ENCODE measurements at regions not wholly inside any gene's neighbourhood (a gene's known extent, or its start where the extent isn't known, plus 50 kb on each side); places are given as distances from the start of the nearest gene placed in this dataset.
"Not testable (repeated sequence)": the region's sequence is repeated elsewhere in the genome, so short reads cannot be mapped to it uniquely, and the experiment has no call there.

DNA sequence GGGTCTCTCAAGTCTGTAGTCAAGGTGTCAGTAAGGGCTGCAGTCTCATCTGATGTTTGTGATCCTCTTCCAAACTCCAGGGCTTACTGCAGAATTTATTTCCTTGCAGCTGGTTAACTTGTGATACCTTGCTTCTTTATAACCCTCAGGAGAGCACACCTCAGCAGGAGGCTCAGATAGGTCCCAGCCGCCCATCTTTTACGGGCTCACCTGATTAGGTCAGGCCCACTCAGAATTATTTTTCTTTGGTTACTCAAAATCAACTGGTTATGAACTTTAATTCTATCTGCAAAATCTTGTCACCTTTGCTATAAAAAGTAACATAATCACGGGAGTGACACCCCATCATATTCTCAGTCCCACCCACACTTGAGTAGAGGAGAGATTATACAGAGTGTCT lies 99.9 kb upstream of the BEND4 start:
- H3K4me3 ChIP-seq (ENCODE audit: low read length) = no peak overlapping the region
- H3K79me2 ChIP-seq (ENCODE audit: low read length) = no peaks in the 10 kb centered on the region
- H3K9ac ChIP-seq (ENCODE audit: low read length) = no peak overlapping the region
- DNase-seq = no peak
- H3K4me1 ChIP-seq (ENCODE audit: low read length) = no peaks in the 10 kb centered on the region
- no peak overlapping the region for H2AFZ ChIP-seq (ENCODE audit: low read length)
- no peaks in the 10 kb centered on the region for H3K9me2 ChIP-seq (replicated peaks; ENCODE audit: insufficient read depth, low read length)
- H4K20me1 ChIP-seq (ENCODE audit: insufficient read depth, low read depth, low read length) = no peaks in the 10 kb centered on the region
- H3K27me3 ChIP-seq (ENCODE audit: low read length) = no peaks in the 10 kb centered on the region
- no peak overlapping the region for H3K4me2 ChIP-seq (ENCODE audit: low read depth, low read length, poor library complexity, severe bottlenecking)
- no peak overlapping the region for H3K27ac ChIP-seq (ENCODE audit: low read length)
- no peaks in the 10 kb centered on the region for H3K9me3 ChIP-seq (ENCODE audit: low read length)
- no peaks in the 10 kb centered on the region for H3K36me3 ChIP-seq (ENCODE audit: insufficient read depth, low read length)

DNA sequence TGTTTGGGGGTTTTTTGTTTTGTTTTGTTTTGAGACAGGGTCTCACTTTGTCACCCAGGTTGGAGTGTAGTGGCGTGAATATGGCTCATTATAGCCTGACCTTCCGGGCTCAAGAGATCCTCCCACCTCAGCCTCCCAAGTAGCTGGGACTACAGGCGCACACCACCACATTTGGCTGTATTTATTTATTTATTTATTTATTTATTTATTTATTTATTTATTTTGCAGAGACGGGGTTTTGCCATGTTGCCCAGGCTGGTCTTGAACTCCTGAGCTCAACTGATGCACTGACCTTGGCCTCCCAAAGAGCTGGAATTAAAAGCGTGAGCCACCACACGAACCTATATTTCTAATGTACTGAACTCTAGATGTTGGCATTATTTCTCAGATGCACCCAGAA lies 105.2 kb upstream of the BEND4 start:
- not testable (repeated sequence) for H3K9me2 ChIP-seq (replicated peaks; ENCODE audit: insufficient read depth, low read length); H3K79me2 ChIP-seq (ENCODE audit: low read length); H3K4me3 ChIP-seq (ENCODE audit: low read length); H3K27ac ChIP-seq (ENCODE audit: low read length); H2AFZ ChIP-seq (ENCODE audit: low read length); H4K20me1 ChIP-seq (ENCODE audit: insufficient read depth, low read depth, low read length); H3K36me3 ChIP-seq (ENCODE audit: insufficient read depth, low read length); H3K4me1 ChIP-seq (ENCODE audit: low read length); DNase-seq; H3K9ac ChIP-seq (ENCODE audit: low read length); H3K27me3 ChIP-seq (ENCODE audit: low read length); H3K9me3 ChIP-seq (ENCODE audit: low read length); H3K4me2 ChIP-seq (ENCODE audit: low read depth, low read length, poor library complexity, severe bottlenecking)

DNA sequence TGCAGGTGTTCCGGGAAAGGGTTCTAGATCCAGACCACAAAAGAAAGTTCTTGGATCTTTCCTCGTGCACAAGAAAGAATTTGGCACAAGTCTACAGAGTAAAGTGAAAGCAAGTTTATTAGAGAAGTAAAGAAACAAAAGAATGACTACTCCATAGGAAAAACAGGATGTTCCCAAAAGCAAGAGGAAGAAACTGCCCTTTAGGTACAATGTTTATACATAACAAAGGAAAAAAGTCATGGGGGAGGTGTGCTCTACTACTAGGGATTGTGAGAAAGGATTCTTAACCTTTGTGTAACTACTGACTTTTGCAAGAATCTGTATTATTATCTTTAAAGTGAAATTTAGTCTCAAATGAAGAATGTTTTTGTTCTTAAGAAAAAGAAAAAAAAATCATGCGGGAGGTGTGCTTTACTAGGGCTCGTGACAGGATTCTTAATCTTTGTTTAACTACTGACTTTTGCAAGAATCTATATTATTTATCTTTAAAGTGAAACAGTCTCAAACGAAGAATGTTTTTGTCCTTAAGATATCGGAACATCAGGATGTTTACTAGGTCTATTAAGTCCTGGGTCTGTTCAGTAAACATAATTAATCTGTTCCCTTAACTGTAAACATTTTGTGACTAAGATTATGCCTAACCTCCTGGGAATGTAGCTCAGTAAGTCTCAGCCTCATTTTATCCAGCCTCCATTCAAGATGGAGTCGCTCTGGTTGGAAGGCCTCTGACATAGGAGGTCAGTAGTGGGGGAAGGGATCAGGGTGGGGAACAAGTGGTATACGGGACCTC lies 110.4 kb upstream of the BEND4 start:
- no peak overlapping the region for H3K4me3 ChIP-seq (ENCODE audit: low read length)
- H3K9me3 ChIP-seq (ENCODE audit: low read length) = no peaks in the 10 kb centered on the region
- no peaks in the 10 kb centered on the region for H3K4me1 ChIP-seq (ENCODE audit: low read length)
- H3K4me2 ChIP-seq (ENCODE audit: low read depth, low read length, poor library complexity, severe bottlenecking) = no peak overlapping the region
- no peaks in the 10 kb centered on the region for H3K9me2 ChIP-seq (replicated peaks; ENCODE audit: insufficient read depth, low read length)
- H4K20me1 ChIP-seq (ENCODE audit: insufficient read depth, low read depth, low read length) = no peaks in the 10 kb centered on the region
- H3K79me2 ChIP-seq (ENCODE audit: low read length) = no peaks in the 10 kb centered on the region
- no peak overlapping the region for H3K9ac ChIP-seq (ENCODE audit: low read length)
- no peak overlapping the region for H3K27ac ChIP-seq (ENCODE audit: low read length)
- DNase-seq = no peak
- H3K36me3 ChIP-seq (ENCODE audit: insufficient read depth, low read length) = no peaks in the 10 kb centered on the region
- H3K27me3 ChIP-seq (ENCODE audit: low read length) = no peaks in the 10 kb centered on the region
- H2AFZ ChIP-seq (ENCODE audit: low read length) = no peak overlapping the region

DNA sequence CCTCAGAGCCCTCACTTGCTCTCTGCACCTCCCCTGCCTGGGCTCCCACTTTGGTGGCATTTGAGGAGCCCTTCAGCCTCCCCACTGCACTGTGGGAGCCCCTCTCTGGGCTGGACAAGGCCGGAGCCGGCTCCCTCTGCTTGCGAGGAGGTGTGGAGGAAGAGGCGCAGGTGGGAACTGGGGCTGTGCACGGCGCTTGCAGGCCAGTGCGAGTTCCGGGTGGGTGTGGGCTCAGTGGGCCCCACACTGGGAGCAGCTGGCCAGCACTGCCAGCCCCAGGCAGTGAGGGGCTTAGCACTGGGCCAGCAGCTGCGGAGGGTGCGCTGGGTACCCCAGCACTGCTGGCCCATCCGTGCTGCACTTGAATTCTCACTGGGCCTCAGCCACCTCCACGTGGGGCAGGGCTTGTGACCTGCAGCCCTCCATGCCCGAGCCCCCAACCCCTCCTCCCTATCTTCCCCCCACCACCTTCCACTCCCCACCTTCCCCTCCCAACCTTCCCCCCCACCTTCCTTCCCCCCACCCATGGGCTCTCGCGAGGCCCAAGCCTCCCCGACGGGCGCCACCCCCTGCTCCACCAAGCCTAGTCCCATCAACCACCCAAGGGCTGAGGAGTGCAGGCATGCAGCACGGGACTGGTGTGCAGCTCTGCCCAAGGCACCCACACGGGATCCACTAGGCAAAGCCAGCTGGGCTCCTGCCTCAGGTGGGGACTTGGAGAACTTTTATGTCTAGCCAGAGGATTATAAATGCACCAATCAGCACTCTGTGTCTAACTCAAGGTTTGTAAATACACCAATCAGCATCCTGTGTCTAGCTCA lies 113.5 kb upstream of the BEND4 start:
- H2AFZ ChIP-seq (ENCODE audit: low read length) = no peak overlapping the region

DNA sequence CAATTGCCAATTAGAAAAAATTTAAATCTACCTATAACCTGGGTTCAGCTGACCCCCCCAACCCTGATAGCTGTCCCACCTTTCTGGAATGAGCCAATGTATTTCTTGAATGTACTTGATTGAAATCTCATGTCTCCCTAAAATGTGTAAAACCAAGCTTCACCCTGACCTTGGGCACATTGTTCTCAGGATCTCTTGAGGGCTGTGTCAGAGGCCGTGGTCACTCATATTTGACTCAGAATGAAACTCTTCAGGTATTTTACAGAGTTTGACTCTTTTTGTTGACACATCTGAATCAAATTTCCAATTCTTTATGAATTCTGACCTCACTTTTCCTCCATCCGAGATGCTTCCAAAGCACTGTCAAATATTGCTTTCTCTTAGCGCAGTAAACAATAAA lies 115.3 kb upstream of the BEND4 start:
- H3K27ac ChIP-seq (ENCODE audit: low read length) = no peak overlapping the region
- no peaks in the 10 kb centered on the region for H3K79me2 ChIP-seq (ENCODE audit: low read length)
- H3K9me3 ChIP-seq (ENCODE audit: low read length) = no peaks in the 10 kb centered on the region
- H3K4me3 ChIP-seq (ENCODE audit: low read length) = no peak overlapping the region
- no peaks in the 10 kb centered on the region for H3K36me3 ChIP-seq (ENCODE audit: insufficient read depth, low read length)
- H3K27me3 ChIP-seq (ENCODE audit: low read length) = no peaks in the 10 kb centered on the region
- H3K9me2 ChIP-seq (replicated peaks; ENCODE audit: insufficient read depth, low read length) = no peaks in the 10 kb centered on the region
- no peaks in the 10 kb centered on the region for H3K4me1 ChIP-seq (ENCODE audit: low read length)
- no peak overlapping the region for H3K4me2 ChIP-seq (ENCODE audit: low read depth, low read length, poor library complexity, severe bottlenecking)
- H3K9ac ChIP-seq (ENCODE audit: low read length) = no peak overlapping the region
- H4K20me1 ChIP-seq (ENCODE audit: insufficient read depth, low read depth, low read length) = no peaks in the 10 kb centered on the region
- no peak overlapping the region for H2AFZ ChIP-seq (ENCODE audit: low read length)
- DNase-seq = no peak

More for the DNA sequence above, 113.5 kb upstream of the BEND4 start:
- H3K9ac ChIP-seq (ENCODE audit: low read length) = no peak overlapping the region
- no peaks in the 10 kb centered on the region for H3K27me3 ChIP-seq (ENCODE audit: low read length)
- H4K20me1 ChIP-seq (ENCODE audit: insufficient read depth, low read depth, low read length) = no peaks in the 10 kb centered on the region
- no peak overlapping the region for H3K27ac ChIP-seq (ENCODE audit: low read length)
- H3K4me1 ChIP-seq (ENCODE audit: low read length) = no peaks in the 10 kb centered on the region
- no peak overlapping the region for H3K4me3 ChIP-seq (ENCODE audit: low read length)
- H3K4me2 ChIP-seq (ENCODE audit: low read depth, low read length, poor library complexity, severe bottlenecking) = no peak overlapping the region
- H3K79me2 ChIP-seq (ENCODE audit: low read length) = no peaks in the 10 kb centered on the region
- no peaks in the 10 kb centered on the region for H3K9me3 ChIP-seq (ENCODE audit: low read length)
- DNase-seq = no peak
- no peaks in the 10 kb centered on the region for H3K36me3 ChIP-seq (ENCODE audit: insufficient read depth, low read length)
- H3K9me2 ChIP-seq (replicated peaks; ENCODE audit: insufficient read depth, low read length) = no peaks in the 10 kb centered on the region

DNA sequence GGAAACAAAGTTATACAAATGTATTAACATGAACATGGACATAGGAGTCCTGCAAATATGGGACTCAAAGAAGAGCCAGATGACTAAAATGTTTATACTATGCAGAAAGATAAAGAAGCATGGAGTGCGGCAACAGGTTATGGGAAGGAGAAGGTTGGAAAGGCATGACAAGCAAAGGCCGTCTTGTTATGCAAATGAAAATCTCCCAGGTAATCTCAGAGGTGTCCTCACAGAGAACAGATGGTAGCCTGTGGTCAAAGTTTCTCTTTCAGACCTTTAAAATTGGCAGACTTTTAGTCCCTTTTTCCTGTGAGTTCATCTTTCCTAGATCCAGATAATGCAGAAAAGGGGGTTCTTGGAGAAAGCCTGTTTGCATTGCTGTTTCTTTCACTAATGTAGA lies 116.4 kb upstream of the BEND4 start:
- Histone ChIP-seq H3K9me3 (ENCODE audit: low read length) (no peaks in the 10 kb centered on the region), H3K27me3 (ENCODE audit: low read length) (no peaks in the 10 kb centered on the region), H3K36me3 (ENCODE audit: insufficient read depth, low read length) (no peaks in the 10 kb centered on the region), H3K79me2 (ENCODE audit: low read length) (no peaks in the 10 kb centered on the region), H3K9me2 (replicated peaks; ENCODE audit: insufficient read depth, low read length) (no peaks in the 10 kb centered on the region), H3K9ac (ENCODE audit: low read length) (no peak overlapping the region), H3K4me1 (ENCODE audit: low read length) (no peaks in the 10 kb centered on the region), H2AFZ (ENCODE audit: low read length) (no peak overlapping the region), H3K4me2 (ENCODE audit: low read depth, low read length, poor library complexity, severe bottlenecking) (no peak overlapping the region), H3K27ac (ENCODE audit: low read length) (no peak overlapping the region), H3K4me3 (ENCODE audit: low read length) (no peak overlapping the region), H4K20me1 (ENCODE audit: insufficient read depth, low read depth, low read length) (no peaks in the 10 kb centered on the region)
- DNase-seq = no peak

DNA sequence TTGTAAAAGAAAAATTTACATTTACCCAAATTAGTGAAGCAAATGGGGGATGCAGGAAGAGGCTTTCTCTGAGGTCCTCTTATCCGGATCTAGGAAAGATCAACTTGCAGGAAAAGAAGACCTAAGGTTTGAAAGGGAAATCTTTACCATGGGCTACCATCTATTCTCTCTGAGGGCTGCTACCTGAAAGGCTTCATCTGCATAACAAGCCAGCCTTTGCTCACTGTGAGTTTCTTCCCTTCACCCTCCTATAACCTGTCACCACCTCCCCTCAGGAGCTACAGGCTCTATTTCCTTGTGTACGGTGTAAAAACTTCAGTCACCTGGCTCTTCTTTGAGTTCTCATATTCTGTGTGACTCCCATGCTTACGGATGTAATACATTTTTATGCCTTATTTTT lies 118.6 kb upstream of the BEND4 start:
- Histone ChIP-seq H2AFZ (ENCODE audit: low read length) (no peak overlapping the region), H3K9ac (ENCODE audit: low read length) (no peak overlapping the region), H3K36me3 (ENCODE audit: insufficient read depth, low read length) (no peaks in the 10 kb centered on the region), H4K20me1 (ENCODE audit: insufficient read depth, low read depth, low read length) (no peaks in the 10 kb centered on the region), H3K27me3 (ENCODE audit: low read length) (no peaks in the 10 kb centered on the region), H3K4me3 (ENCODE audit: low read length) (no peak overlapping the region), H3K27ac (ENCODE audit: low read length) (no peak overlapping the region), H3K4me1 (ENCODE audit: low read length) (no peaks in the 10 kb centered on the region), H3K4me2 (ENCODE audit: low read depth, low read length, poor library complexity, severe bottlenecking) (no peak overlapping the region), H3K9me2 (replicated peaks; ENCODE audit: insufficient read depth, low read length) (no peaks in the 10 kb centered on the region), H3K9me3 (ENCODE audit: low read length) (no peaks in the 10 kb centered on the region), H3K79me2 (ENCODE audit: low read length) (no peaks in the 10 kb centered on the region)
- DNase-seq = no peak

DNA sequence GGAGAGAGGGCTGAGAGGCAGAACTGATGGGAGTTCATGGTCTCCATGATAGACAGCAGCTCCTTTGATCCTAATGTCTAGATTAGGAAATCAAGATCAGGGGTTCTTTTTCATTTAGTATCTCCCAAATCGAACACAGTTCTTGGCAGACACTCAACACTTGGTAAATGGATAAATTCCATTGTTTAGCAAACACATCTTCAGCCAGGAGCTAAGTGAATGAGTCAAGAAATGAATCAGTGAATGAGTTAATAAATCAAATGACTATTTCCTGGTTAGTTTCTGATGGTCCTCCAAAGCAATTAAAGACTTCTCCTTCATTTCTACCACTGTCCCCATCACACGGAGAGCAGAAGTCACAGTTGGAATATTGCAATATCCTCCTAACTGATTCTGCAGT lies 120.0 kb upstream of the SHISA3 start:
- H2AFZ ChIP-seq (ENCODE audit: low read length) = no peak overlapping the region
- H3K27ac ChIP-seq (ENCODE audit: low read length) = no peak overlapping the region
- no peak for DNase-seq
- no peaks in the 10 kb centered on the region for H3K9me2 ChIP-seq (replicated peaks; ENCODE audit: insufficient read depth, low read length)
- no peak overlapping the region for H3K9ac ChIP-seq (ENCODE audit: low read length)
- no peaks in the 10 kb centered on the region for H3K36me3 ChIP-seq (ENCODE audit: insufficient read depth, low read length)
- no peaks in the 10 kb centered on the region for H4K20me1 ChIP-seq (ENCODE audit: insufficient read depth, low read depth, low read length)
- no peaks in the 10 kb centered on the region for H3K9me3 ChIP-seq (ENCODE audit: low read length)
- H3K4me1 ChIP-seq (ENCODE audit: low read length) = peaks cover 15% of the 10 kb centered on the region
- H3K4me2 ChIP-seq (ENCODE audit: low read depth, low read length, poor library complexity, severe bottlenecking) = no peak overlapping the region
- H3K4me3 ChIP-seq (ENCODE audit: low read length) = no peak overlapping the region
- no peaks in the 10 kb centered on the region for H3K79me2 ChIP-seq (ENCODE audit: low read length)
- 0 out of 2 replicates have a peak, but pooled peaks cover 3% of the 10 kb centered on the region for H3K27me3 ChIP-seq (ENCODE audit: low read length)

Data from Karpas-422 (cell line).